ENCODE measurements at regions not wholly inside any gene's neighbourhood (a gene's known extent, or its start where the extent isn't known, plus 50 kb on each side); places are given as distances from the start of the nearest gene placed in this dataset.

DNA sequence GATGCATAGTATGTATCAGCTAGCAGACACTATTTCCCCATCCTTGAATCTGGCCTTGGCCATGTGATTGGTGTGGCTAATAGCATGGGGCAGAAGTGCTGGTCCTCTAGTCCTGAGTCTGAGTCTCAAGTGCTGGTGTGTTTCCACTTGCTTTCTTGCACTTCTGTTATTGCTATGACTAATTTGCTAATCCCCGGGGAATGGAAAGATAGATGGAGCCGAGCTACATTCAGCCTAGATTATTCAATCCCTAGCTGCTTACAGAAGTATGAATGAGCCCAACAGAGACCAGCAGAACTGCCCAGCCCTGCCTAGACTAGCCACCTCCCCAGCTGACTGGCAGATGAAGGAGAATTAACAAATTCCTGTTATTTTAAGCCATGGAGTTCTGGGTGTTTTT is 53.2 kb upstream of the SYPL1 start:
- no peak for DNase-seq

- no peak for DNase-seq
These were observed 51.1 kb upstream of the SYPL1 start for GRCh38 chr7:106163257-106163656.

Data from effector CD4-positive, alpha-beta T cell (primary cell).